GM18951 (cell line): ENCODE measurements at regions not wholly inside any gene's neighbourhood (a gene's known extent, or its start where the extent isn't known, plus 50 kb on each side); places are given as distances from the start of the nearest gene placed in this dataset.

ENCODE experiments used
- POLR2A ChIP-seq: IDR thresholded peaks from 4 replicates; pipeline ENCODE4 v1.6.1; 2011; ENCODE audit warnings: mild to moderate bottlenecking; ENCODE audit not compliant: insufficient read length, insufficient read depth; ENCODE audit errors: extremely low read depth
- in situ Hi-C: fragments of 300-500 bp; cut with MboI; formaldehyde crosslinking; loops from one replicate; pipeline ENCODE4 v1.12.0; 2022; ENCODE audit warnings: low sequenced_read_pairs, mixed read lengths, inconsistent platforms; ENCODE audit not compliant: unreplicated experiment

- in situ Hi-C loops, result no loop called here
- TF ChIP-seq POLR2A, result no peak
These were observed 301.4 kb downstream of the ELAVL2 start for GRCh38 chr9:23524607-23525155.

DNA sequence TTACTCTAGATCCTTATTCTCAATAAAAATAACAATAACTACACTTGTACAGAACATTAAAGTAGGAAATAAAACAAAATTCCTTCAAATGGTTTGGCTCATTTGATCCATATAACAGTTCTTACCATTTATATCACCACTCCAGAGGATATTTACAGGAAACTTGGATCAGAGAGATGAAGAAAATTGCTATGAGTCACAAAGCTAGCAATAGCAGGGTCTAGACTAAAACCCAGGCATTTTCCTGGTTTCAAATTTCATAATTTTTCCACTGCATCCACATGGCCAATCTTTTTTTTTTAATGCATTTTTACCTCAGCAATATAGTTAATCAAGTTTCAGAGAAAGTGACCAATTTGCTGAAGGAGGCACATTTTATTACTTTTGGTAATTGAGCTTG, 299.2 kb downstream of the ELAVL2 start:
- no peak for TF ChIP-seq POLR2A

DNA sequence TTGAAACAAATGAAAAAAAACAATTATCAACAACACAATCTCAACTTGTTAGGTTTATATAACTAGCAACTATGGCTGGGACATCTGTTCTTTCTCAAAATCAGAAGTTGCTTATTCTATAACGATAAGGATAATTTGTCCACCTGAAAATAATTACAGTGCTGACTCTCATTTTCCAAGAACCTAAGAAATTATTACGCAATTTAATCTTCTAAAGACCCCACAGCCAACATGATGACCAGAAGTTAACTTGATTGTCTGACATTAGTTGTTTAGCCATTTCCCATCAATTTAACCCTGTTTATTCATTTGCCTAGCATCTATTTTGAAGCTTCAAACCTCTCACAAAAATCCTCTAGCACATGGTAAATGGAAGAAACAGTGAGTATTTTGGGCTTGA, 293.8 kb downstream of the ELAVL2 start:
- TF ChIP-seq POLR2A, result no peak
- in situ Hi-C loops, result no loop called here

More for the DNA sequence above, 299.2 kb downstream of the ELAVL2 start:
- in situ Hi-C loops, result no loop called here

DNA sequence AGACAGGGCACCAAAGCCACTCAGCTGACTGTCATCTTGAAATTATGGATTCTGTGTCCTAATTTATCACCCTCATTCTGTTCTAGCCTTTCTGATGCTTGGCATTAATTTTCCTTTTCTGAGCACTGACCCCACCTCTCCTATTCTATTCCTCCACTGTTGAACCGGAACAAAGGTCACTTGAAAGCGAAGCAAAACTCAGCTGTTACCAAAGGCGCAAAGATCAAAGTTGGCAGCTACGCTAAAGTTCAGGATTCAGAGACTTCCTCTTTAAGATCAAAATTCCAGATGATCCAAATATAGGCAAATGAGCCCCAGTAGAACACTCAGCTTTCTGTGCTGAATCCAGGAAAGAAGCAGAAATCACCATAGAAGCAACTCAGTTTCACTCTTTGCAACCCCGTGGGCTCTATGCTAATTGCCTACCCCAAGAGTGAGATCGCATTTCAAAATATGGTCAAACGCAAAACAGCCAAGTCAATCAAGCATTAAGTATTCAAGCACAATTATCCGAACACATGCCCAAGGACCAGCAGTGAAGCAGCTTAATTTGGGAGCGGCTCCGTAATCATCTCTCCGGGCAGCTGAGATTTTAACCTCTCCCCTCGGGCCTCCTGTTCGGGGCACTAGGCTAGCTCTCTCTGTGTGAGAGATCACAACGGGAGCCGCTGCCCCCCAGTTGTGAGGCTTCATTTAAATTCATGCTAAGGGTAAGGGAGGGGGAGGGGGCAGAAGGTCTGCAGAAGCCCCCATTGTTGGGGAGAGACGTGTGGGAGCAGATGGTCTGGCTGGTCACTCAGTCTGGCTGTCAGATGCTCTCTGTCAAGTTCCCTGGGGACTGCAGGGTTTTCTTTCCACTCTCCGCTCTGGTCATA, 288.6 kb downstream of the ELAVL2 start:
- no peak for TF ChIP-seq POLR2A
- in situ Hi-C loops, result no loop called here

DNA sequence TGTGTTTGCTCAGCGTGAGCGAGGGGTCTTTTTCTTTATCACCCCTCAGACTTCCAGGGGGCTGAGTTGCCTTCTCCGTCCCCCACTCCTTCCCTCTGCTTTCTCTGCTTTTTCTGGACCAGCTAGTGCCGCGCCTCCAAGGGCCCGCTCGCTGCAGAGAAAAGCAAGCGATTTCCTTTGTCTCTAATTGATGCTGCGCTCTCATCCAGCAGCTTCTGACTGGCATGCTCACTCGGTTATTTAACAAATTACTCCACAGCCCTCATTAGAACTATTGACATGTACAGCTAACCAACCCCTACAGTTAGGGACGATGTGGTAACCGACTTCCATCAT, 288.0 kb downstream of the ELAVL2 start:
- TF ChIP-seq POLR2A, result no peak
- in situ Hi-C loops, result no loop called here

DNA sequence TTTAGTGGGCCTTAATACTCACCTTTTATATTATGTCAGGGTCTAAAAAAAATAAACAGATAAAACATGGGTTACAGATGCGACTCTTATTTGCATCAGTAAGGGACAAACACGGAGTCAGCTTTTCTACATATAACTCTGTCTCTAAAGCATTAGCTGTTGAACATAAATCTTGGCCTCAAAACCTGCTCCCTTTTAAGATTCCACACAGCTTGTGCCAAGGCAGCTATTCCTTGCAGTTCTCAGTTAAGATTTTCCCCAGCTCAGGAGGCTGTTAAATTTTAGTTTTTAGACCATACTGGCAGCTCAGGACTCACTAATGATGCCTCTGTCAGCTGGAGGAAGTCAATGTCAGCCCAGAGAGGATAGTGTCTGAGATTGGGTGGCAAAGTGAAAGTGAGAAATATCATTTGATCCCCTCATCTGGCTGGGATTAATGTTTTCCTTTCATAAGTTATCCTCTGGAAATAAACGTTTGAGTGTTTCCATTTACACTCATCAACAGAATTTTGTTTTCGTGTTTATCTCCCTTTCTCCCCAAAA, 287.5 kb downstream of the ELAVL2 start:
- in situ Hi-C loops, result no loop called here
- no peak for TF ChIP-seq POLR2A

DNA sequence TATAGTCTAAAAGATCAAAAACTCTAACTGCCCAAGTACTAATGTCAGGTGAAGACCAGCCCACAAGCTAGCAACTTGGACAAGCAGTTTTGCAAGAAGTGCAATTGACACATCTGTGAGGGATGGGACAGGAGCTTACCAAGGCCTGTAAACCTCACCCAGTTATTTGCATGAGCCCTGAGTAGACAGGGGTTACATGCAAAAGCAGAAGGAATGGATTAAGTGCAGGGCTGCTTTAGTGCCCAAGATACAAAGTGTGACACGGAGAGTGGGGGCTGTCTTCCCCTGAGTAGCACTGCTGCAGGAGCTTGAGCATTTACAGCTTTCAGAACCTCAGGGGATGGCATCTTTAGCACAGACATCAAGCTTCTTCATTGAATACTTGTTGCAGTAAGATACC, 286.7 kb downstream of the ELAVL2 start:
- in situ Hi-C loops, result no loop called here
- TF ChIP-seq POLR2A, result no peak

DNA sequence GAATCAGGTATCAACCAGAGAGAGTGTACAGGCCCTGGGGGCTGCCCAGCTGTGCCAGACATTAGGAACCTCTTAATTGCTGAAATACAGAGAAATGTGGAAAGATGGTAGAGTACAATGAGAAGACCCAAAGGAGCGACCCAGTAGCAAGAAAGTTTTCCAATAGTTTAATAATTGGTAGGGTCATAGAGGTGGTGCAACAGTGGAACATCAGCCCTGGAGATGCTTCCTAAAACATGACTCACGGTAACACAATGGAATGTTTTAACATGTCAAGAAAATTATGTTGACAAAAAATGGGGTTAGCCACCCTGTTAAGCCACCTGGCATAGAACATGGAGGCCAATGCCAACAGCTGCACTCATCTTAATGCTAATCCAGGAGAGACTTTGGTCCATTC, 284.1 kb downstream of the ELAVL2 start:
- no peak for TF ChIP-seq POLR2A
- in situ Hi-C loops, result no loop called here

DNA sequence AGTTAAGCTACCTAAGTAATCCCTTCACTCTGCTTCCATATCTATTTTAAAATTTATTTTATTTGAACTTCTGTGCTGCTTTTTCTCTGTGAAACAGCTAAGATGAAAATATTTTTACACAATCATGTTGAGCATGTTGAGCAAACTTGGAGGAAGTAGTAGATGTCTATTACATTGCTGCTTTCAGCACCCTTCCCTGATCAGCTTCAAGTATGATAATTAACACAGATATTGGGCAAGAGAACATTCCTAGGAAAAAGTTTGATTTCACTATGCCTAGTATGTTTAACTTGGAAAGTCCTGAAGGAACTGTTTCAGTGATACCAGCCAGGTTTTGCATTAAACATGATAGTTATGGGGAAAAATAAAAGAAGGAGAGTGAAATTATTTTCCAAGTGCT, 283.6 kb downstream of the ELAVL2 start:
- in situ Hi-C loops, result no loop called here
- TF ChIP-seq POLR2A, result no peak

DNA sequence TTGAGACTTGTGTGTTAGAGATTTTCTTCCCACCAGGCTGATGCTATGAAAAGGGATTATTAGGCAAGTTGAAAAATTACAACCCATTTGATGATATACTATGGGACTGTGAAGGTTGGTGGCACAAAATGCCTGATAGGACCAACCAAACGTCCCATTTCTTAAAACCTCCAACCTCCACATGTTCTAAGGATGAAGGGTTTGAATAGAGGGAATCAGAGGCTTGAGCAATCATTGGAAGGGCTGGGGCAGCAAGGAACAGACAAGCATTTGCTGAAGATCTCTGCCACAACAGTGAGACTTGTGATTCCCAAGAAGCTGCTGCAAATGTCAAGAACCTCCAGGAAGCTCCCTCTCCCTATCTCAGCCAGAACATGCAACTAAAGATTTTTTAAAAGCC, 283.1 kb downstream of the ELAVL2 start:
- in situ Hi-C loops, result no loop called here
- TF ChIP-seq POLR2A, result no peak

- no peak for TF ChIP-seq POLR2A
- in situ Hi-C loops, result no loop called here
These were observed 282.6 kb downstream of the ELAVL2 start for GRCh38 chr9:23543419-23543818.

DNA sequence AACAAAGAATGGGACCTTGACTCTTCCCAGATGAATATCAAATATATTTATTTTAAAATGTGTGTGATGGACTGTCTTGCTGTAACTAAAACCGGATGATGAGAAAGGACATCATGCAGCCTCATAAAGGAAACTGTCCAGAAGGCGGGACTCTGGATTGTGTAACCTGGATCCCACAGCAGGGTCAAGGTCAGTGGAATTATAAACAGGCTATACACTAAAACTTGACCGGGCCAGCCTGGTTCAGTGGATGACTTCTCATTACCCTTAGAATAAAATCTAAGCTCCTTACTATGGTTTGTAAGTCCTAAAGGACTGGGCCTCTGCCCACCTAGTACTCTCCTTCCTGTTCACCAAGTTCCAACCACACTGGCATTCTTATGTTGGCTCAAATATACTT, 280.3 kb downstream of the ELAVL2 start:
- in situ Hi-C loops, result no loop called here
- no peak for TF ChIP-seq POLR2A

DNA sequence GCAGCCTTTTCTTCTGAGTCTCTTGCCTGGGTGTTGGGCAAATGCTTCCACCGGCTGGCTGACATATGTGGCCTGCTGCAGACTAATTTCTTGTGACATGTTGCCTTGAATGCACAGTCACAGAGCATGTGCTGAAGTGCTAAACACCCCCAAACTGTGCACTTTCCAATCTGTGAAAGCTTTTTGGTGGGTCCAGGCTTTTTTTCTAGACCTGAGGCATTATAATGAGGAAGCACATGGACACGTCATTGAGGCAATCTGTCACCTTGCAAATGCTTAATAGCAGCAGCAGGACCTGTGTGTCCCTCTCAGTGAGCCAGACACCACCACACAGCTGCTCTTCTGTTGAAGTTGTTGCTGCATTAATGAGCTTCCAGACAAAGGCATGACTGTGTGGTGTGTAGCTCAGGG, 274.7 kb downstream of the ELAVL2 start:
- in situ Hi-C loops, result no loop called here
- no peak for TF ChIP-seq POLR2A
